Neuronal stem cell (in vitro differentiated cells): ENCODE measurements at regions not wholly inside any gene's neighbourhood (a gene's known extent, or its start where the extent isn't known, plus 50 kb on each side); places are given as distances from the start of the nearest gene placed in this dataset.

ENCODE experiments used
- DNase-seq: peaks from one replicate; pipeline ENCODE4 v3.0.0-alpha.2; 2013; ENCODE audit warnings: low spot score
- H2AFZ ChIP-seq: one replicate; pipeline ENCODE4 v1.6.1; 2013; ENCODE audit warnings: mild to moderate bottlenecking, low read length, inconsistent platforms
- H2AK5ac ChIP-seq: 2 replicates; pipeline ENCODE4 v1.6.1; 2013; ENCODE audit warnings: low read depth, mild to moderate bottlenecking, inconsistent platforms, low read length, moderate library complexity, mixed read lengths
- H2BK120ac ChIP-seq: 2 replicates; pipeline ENCODE4 v1.6.1; 2013; ENCODE audit warnings: low read depth, mild to moderate bottlenecking, inconsistent platforms, low read length, moderate library complexity, mixed read lengths
- H2BK12ac ChIP-seq: one replicate; pipeline ENCODE4 v1.6.1; 2013; ENCODE audit warnings: low read length, inconsistent platforms
- H2BK15ac ChIP-seq: 2 replicates; pipeline ENCODE4 v1.6.1; 2013; ENCODE audit warnings: mild to moderate bottlenecking, low read length, inconsistent platforms, mixed read lengths
- H2BK5ac ChIP-seq: one replicate; pipeline ENCODE4 v1.6.1; 2013; ENCODE audit warnings: inconsistent platforms, mild to moderate bottlenecking, low read length, moderate library complexity
- H3K14ac ChIP-seq: one replicate; pipeline ENCODE4 v1.6.1; 2013; ENCODE audit warnings: low read length, inconsistent platforms
- H3K18ac ChIP-seq: 2 replicates; pipeline ENCODE4 v1.6.1; 2013; ENCODE audit warnings: low read length, inconsistent platforms
- H3K23ac ChIP-seq: 2 replicates; pipeline ENCODE4 v1.6.1; 2013; ENCODE audit warnings: low read depth, mild to moderate bottlenecking, mixed read lengths, low read length, inconsistent platforms; ENCODE audit not compliant: poor library complexity
- H3K27ac ChIP-seq: replicated peaks from 3 replicates; pipeline ENCODE4 v1.5.1; 2013; ENCODE audit warnings: low read length, inconsistent platforms
- H3K27me3 ChIP-seq, 3 experiments: 2 replicates each; pipeline ENCODE4 v1.6.1; 2013; ENCODE audit warnings: low read length in 3 of 3, mild to moderate bottlenecking in 2 of 3, inconsistent platforms in 1 of 3, low read depth in 1 of 3, mixed read lengths in 1 of 3, moderate library complexity in 1 of 3; ENCODE audit not compliant: control insufficient read depth in 3 of 3, insufficient read depth in 3 of 3
- H3K36me3 ChIP-seq, 2 donors: replicated peaks in 1 of 2; 2 replicates each; pipeline ENCODE4 v1.6.1; 2013; ENCODE audit warnings: low read length in 2 of 2; ENCODE audit not compliant: control insufficient read depth in 2 of 2, insufficient read depth in 2 of 2
- H3K4ac ChIP-seq: 2 replicates; pipeline ENCODE4 v1.6.1; 2013; ENCODE audit warnings: inconsistent platforms, mild to moderate bottlenecking, low read length, moderate library complexity
- H3K4me1 ChIP-seq, 2 donors: 1 replicate in 1 of 2; 2 replicates in 1 of 2; pipeline ENCODE4 v1.6.1; 2013; ENCODE audit warnings: low read length in 2 of 2, low read depth in 1 of 2; ENCODE audit not compliant: control insufficient read depth in 2 of 2, insufficient read depth in 1 of 2
- H3K4me2 ChIP-seq: one replicate; pipeline ENCODE4 v1.6.1; 2013; ENCODE audit warnings: mild to moderate bottlenecking, low read length, inconsistent platforms; ENCODE audit not compliant: insufficient read depth, poor library complexity, severe bottlenecking
- H3K4me3 ChIP-seq, 2 donors: 2 replicates each; pipeline ENCODE4 v1.5.1; 2013; ENCODE audit warnings: low read length in 2 of 2, mild to moderate bottlenecking in 2 of 2, inconsistent platforms in 1 of 2, moderate library complexity in 1 of 2
- H3K79me1 ChIP-seq: one replicate; pipeline ENCODE4 v1.6.1; 2013; ENCODE audit warnings: low read depth, mild to moderate bottlenecking, inconsistent platforms, low read length, moderate library complexity
- H3K9ac ChIP-seq: one replicate; pipeline ENCODE4 v1.6.1; 2013; ENCODE audit warnings: mild to moderate bottlenecking, low read depth, low read length, inconsistent platforms; ENCODE audit not compliant: poor library complexity
- H3K9me3 ChIP-seq, 2 donors: replicated peaks in 1 of 2; 2 replicates each; pipeline versions ENCODE3 to v1.6.1; 2013; ENCODE audit warnings: low read length in 2 of 2, mild to moderate bottlenecking in 2 of 2, inconsistent platforms in 1 of 2, low read depth in 1 of 2, mixed read lengths in 1 of 2, moderate library complexity in 1 of 2; ENCODE audit not compliant: control insufficient read depth in 2 of 2, insufficient read depth in 1 of 2
- H4K8ac ChIP-seq: one replicate; pipeline ENCODE4 v1.6.1; 2013; ENCODE audit warnings: low read depth, mild to moderate bottlenecking, inconsistent platforms, low read length, moderate library complexity
- H4K91ac ChIP-seq: one replicate; pipeline ENCODE4 v1.6.1; 2013; ENCODE audit warnings: low read length, low read depth, mild to moderate bottlenecking, inconsistent platforms; ENCODE audit not compliant: poor library complexity
- WGBS, 2 donors: extraction: QIAGEN DNeasy Blood & Tissue Kit; methylation state at CpG; one replicate each; pipeline ENCODE4 v1.1.7; 2013; ENCODE audit warnings: missing lambda C conversion rate in 2 of 2, mixed read lengths in 1 of 2; ENCODE audit not compliant: insufficient read length in 2 of 2, insufficient replicate concordance in 1 of 2; ENCODE audit errors: extremely low coverage in 2 of 2; 5-methylcytosine and 5-hydroxymethylcytosine counted together

GRCh38 chr2:150292807-150293206, 194.7 kb downstream of the RND3 start:
- no peak overlapping the region for H2BK15ac ChIP-seq
- no peaks in the 10 kb centered on the region for H3K27me3 ChIP-seq
- no peak overlapping the region for H3K4me2 ChIP-seq
- H3K4ac ChIP-seq = no peak overlapping the region
- no peaks in the 10 kb centered on the region for H3K4me1 ChIP-seq
- no peak overlapping the region for H3K27ac ChIP-seq
- DNase-seq = no peak
- no peak overlapping the region for H4K8ac ChIP-seq
- H4K91ac ChIP-seq = no peak overlapping the region
- no peak overlapping the region for H2AK5ac ChIP-seq
- H3K36me3 ChIP-seq = no peaks in the 10 kb centered on the region
- no peaks in the 10 kb centered on the region for H3K79me1 ChIP-seq
- no peak overlapping the region for H3K23ac ChIP-seq
- no peak overlapping the region for H2BK120ac ChIP-seq
- no peak overlapping the region for H3K4me3 ChIP-seq
- no peak overlapping the region for H2BK5ac ChIP-seq
- no peak overlapping the region for H2BK12ac ChIP-seq
- no peak overlapping the region for H2AFZ ChIP-seq
- H3K14ac ChIP-seq = no peak overlapping the region
- peaks cover 0 to 10% of the 10 kb centered on the region in 2 donors for H3K9me3 ChIP-seq
- no CpG with 5 or more reads among the region's 1 CpG for WGBS, 2 donors
- H3K18ac ChIP-seq = no peak overlapping the region
- H3K9ac ChIP-seq = no peak overlapping the region

- H3K23ac ChIP-seq = no peak overlapping the region
- no peaks in the 10 kb centered on the region for H3K27me3 ChIP-seq
- no peak overlapping the region for H3K14ac ChIP-seq
- H4K91ac ChIP-seq = no peak overlapping the region
- H3K79me1 ChIP-seq = no peaks in the 10 kb centered on the region
- H3K27ac ChIP-seq = no peak overlapping the region
- no peak overlapping the region for H3K4ac ChIP-seq
- no peak overlapping the region for H2BK12ac ChIP-seq
- H2AK5ac ChIP-seq = no peak overlapping the region
- H2BK5ac ChIP-seq = no peak overlapping the region
- no peak overlapping the region for H2BK120ac ChIP-seq
- no peak overlapping the region for H3K18ac ChIP-seq
- H3K4me2 ChIP-seq = no peak overlapping the region
- no peak for DNase-seq
- no peak overlapping the region for H3K4me3 ChIP-seq
- WGBS, 2 donors = no CpG with 5 or more reads among the region's 1 CpG
- H3K36me3 ChIP-seq = no peaks in the 10 kb centered on the region
- no peak overlapping the region for H2BK15ac ChIP-seq
- no peaks in the 10 kb centered on the region for H3K4me1 ChIP-seq
- no peak overlapping the region for H2AFZ ChIP-seq
- H4K8ac ChIP-seq = no peak overlapping the region
- H3K9me3 ChIP-seq = peaks cover 0 to 10% of the 10 kb centered on the region in 2 donors
- no peak overlapping the region for H3K9ac ChIP-seq
Observed at GRCh38 chr2:150292192-150292591, 195.3 kb downstream of the RND3 start.

DNA sequence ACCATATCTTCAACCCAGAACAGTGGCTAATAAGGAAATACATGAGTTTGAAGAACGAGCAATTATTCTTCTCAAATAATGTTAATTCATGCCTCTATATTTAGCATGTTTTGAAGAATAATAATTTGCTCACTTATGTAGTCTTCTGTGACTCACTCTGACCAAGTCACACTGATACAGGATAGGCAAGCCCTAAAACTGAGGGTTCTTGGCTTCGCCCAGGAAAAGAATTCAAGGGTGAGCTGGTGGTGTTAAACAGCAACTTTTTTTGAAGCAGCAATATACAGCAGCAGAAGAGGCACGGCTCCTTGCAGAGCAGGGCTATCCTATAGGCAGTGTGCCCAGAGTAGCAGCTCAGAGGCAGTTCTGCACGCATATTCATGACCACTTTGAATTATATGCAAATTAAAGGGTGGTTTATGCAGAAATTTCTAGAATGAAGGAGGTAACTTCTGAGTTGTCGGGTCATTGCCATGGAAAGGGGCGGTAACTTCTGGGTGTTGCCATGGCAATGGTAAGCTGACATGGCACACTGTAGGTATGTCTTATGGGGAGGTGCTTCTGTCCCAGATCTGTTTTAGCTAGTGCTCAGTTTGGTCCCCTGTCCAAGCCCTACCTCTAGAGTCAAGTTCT, 200.6 kb downstream of the RND3 start:
- Histone ChIP-seq H3K23ac (no peak overlapping the region), H3K14ac (no peak overlapping the region), H3K4me1 (no peaks in the 10 kb centered on the region), H4K8ac (no peak overlapping the region), H3K36me3 (no peaks in the 10 kb centered on the region), H3K9me3 (peaks cover 0 to 5% of the 10 kb centered on the region in 2 donors), H4K91ac (no peak overlapping the region), H3K18ac (no peak overlapping the region), H3K27ac (no peak overlapping the region), H3K4me3 (no peak overlapping the region), H2BK5ac (no peak overlapping the region), H2BK120ac (no peak overlapping the region), H2BK15ac (no peak overlapping the region), H3K27me3 (peaks cover 0 to 2% (median 0%) of the 10 kb centered on the region in 3 experiments), H2BK12ac (no peak overlapping the region), H2AFZ (no peak overlapping the region), H3K79me1 (no peaks in the 10 kb centered on the region), H2AK5ac (no peak overlapping the region), H3K4me2 (no peak overlapping the region), H3K4ac (no peak overlapping the region), H3K9ac (no peak overlapping the region)
- no CpG with 5 or more reads among the region's 6 CpGs for WGBS, 2 donors
- no peak for DNase-seq

DNA sequence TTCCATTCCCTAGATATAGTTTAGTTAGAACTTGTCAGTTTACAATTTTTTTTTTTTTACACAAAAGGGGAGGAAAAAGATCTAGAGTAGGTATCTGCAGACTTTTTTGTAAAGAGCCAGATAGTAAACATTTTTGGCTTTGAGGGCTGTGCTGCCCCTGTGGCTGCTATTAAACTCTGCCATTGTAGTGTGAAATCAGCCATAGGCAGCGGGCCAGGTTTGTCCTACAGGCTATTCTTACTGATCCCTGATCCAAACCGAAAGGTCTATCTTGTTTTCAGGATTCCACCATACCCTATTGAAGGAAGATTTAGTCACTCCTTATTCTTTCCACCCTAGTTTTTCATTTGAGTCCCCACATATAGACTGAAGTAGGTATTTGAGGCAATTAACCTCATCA, 203.4 kb downstream of the RND3 start:
- Histone ChIP-seq H3K9me3 (peaks cover 0 to under 1% of the 10 kb centered on the region in 2 donors), H2BK12ac (no peak overlapping the region), H3K4me2 (no peak overlapping the region), H2BK5ac (no peak overlapping the region), H3K9ac (no peak overlapping the region), H4K91ac (no peak overlapping the region), H3K4me3 (no peak overlapping the region), H4K8ac (no peak overlapping the region), H3K4me1 (no peaks in the 10 kb centered on the region), H3K23ac (no peak overlapping the region), H3K27me3 (peaks cover 0 to 7% (median 0%) of the 10 kb centered on the region in 3 experiments), H2BK15ac (no peak overlapping the region), H3K4ac (no peak overlapping the region), H3K36me3 (no peaks in the 10 kb centered on the region), H2AK5ac (no peak overlapping the region), H2BK120ac (no peak overlapping the region), H3K79me1 (no peaks in the 10 kb centered on the region), H3K18ac (no peak overlapping the region), H3K27ac (no peak overlapping the region), H3K14ac (no peak overlapping the region), H2AFZ (no peak overlapping the region)
- no peak for DNase-seq
- no CpG with 5 or more reads among the region's 2 CpGs for WGBS, 2 donors
